ENCODE measurements at regions not wholly inside any gene's neighbourhood (a gene's known extent, or its start where the extent isn't known, plus 50 kb on each side); places are given as distances from the start of the nearest gene placed in this dataset.

- no peaks in the 10 kb centered on the region for H3K36me3 ChIP-seq
- H3K9me3 ChIP-seq, result no peaks in the 10 kb centered on the region
- 47 to 65% methylated on average over 7 of the region's 7 CpGs for WGBS, 2 donors (ENCODE audit: low coverage in 1 of 2)
- peak overlapping the region in 1 of 4 donors; percentile 15 for H3K27ac ChIP-seq
- H3K27me3 ChIP-seq, result no peaks in the 10 kb centered on the region
- H3K4me3 ChIP-seq, result no peak overlapping the region
- TF ChIP-seq EP300 (IDR thresholded peaks at IDR 0.05) (no peak), POLR2AphosphoS5 (IDR thresholded peaks at IDR 0.05) (no peak), POLR2A (IDR thresholded peaks at IDR 0.05) (no peak), CTCF (IDR thresholded peaks at IDR 0.05) (no peak)
- H3K4me1 ChIP-seq, result peaks cover 0 to 8% (median 0%) of the 10 kb centered on the region in 3 donors
- no peak for ATAC-seq
Observed at GRCh38 chr13:34617473-34618083, 324.5 kb upstream of the NBEA start.

- Histone ChIP-seq H3K4me3 (no peak overlapping the region), H3K27me3 (no peaks in the 10 kb centered on the region), H3K36me3 (no peaks in the 10 kb centered on the region), H3K4me1 (peaks cover 0 to 8% (median 0%) of the 10 kb centered on the region in 3 donors), H3K27ac (no peak overlapping the region), H3K9me3 (no peaks in the 10 kb centered on the region)
- ATAC-seq, result no peak
- TF ChIP-seq POLR2A (IDR thresholded peaks at IDR 0.05) (no peak), EP300 (IDR thresholded peaks at IDR 0.05) (no peak), POLR2AphosphoS5 (IDR thresholded peaks at IDR 0.05) (no peak), CTCF (IDR thresholded peaks at IDR 0.05) (no peak)
- 86 to 94% methylated on average over 5 of the region's 5 CpGs for WGBS, 2 donors (ENCODE audit: low coverage in 1 of 2)
Observed at GRCh38 chr13:34618654-34619053, 323.4 kb upstream of the NBEA start.

- no peak for ATAC-seq
- H3K27me3 ChIP-seq, result no peaks in the 10 kb centered on the region
- H3K27ac ChIP-seq, result no peak overlapping the region
- no peak for TF ChIP-seq POLR2A (IDR thresholded peaks at IDR 0.05)
- TF ChIP-seq EP300 (IDR thresholded peaks at IDR 0.05), result no peak
- no peak for TF ChIP-seq POLR2AphosphoS5 (IDR thresholded peaks at IDR 0.05)
- TF ChIP-seq CTCF (IDR thresholded peaks at IDR 0.05), result no peak
- H3K4me1 ChIP-seq, result peaks cover 0 to 8% (median 0%) of the 10 kb centered on the region in 3 donors
- H3K36me3 ChIP-seq, result no peaks in the 10 kb centered on the region
- H3K4me3 ChIP-seq, result no peak overlapping the region
- WGBS, 2 donors (ENCODE audit: low coverage in 1 of 2), result 76 to 80% methylated on average over 5 of the region's 5 CpGs
- no peaks in the 10 kb centered on the region for H3K9me3 ChIP-seq
Observed at GRCh38 chr13:34619326-34619725, 322.7 kb upstream of the NBEA start.

DNA sequence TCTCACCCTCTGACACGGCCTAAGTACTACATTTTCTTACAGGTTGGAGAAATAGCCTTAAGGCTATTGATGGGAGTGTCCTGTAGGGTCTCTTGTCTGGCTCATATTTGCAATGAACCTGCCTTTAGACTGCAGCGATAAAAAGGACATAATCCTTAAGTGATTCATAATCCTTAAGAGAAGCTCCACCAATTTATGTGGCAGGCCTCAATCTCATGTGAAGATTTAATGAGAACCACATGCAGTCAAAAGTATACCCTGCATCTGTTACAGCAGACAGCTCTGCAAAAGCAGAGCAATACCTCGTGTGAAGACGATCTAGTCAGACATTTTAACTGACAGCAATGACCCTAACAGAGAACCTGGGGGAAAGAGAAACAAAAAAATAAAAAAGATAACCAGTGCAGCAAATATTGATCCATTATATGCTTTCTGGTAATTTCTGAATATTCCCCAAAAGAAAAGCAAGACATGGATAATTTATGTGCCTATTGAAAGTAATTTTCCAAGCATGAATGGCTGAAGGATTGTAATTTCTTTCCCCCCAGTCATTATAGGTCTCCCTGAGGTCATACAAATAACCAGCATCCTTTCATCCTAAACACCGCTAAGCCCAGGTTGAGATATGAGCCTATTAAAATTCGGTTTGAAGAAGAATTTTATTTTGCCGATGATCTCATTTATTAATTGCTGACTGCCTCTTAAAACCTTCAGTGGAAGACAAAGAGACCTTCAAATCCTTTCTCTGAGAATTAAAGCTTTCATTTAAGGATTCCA lies 321.8 kb upstream of the NBEA start:
- Histone ChIP-seq H3K4me1 (peaks cover 0 to 8% (median 0%) of the 10 kb centered on the region in 3 donors), H3K4me3 (no peak overlapping the region), H3K9me3 (no peaks in the 10 kb centered on the region), H3K36me3 (no peaks in the 10 kb centered on the region), H3K27ac (no peak overlapping the region), H3K27me3 (no peaks in the 10 kb centered on the region)
- 72 to 78% methylated on average over 7 of the region's 7 CpGs for WGBS, 2 donors (ENCODE audit: low coverage in 1 of 2)
- TF ChIP-seq POLR2AphosphoS5 (IDR thresholded peaks at IDR 0.05), result no peak
- TF ChIP-seq EP300 (IDR thresholded peaks at IDR 0.05), result no peak
- TF ChIP-seq CTCF (IDR thresholded peaks at IDR 0.05), result no peak
- no peak for TF ChIP-seq POLR2A (IDR thresholded peaks at IDR 0.05)
- no peak for ATAC-seq

DNA sequence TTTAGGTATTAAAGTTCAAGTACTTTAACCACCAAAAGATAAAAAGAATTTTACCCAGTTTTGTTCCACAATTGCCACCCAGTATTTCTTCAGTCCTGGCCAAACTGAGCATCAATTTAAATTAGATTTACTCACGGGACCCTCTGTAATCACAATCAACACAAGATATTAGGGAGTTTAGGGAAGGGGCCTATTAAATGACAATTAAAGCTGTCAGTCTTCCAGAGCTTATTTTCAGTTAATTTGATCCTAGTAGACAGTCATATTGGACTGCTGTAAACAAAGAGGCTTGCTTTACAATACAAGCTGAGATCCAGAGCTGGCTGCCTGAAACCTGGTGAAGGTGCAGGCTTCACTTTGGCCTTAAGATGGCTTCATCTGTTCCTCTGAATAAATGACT lies 321.2 kb upstream of the NBEA start:
- TF ChIP-seq CTCF (IDR thresholded peaks at IDR 0.05) (no peak), EP300 (IDR thresholded peaks at IDR 0.05) (no peak), POLR2AphosphoS5 (IDR thresholded peaks at IDR 0.05) (no peak), POLR2A (IDR thresholded peaks at IDR 0.05) (no peak)
- 79 to 100% methylated on average over 1 of the region's 1 CpG for WGBS, 2 donors (ENCODE audit: low coverage in 1 of 2)
- Histone ChIP-seq H3K4me3 (no peak overlapping the region), H3K27ac (no peak overlapping the region), H3K9me3 (no peaks in the 10 kb centered on the region), H3K4me1 (peaks cover 0 to 8% (median 0%) of the 10 kb centered on the region in 3 donors), H3K27me3 (no peaks in the 10 kb centered on the region), H3K36me3 (no peaks in the 10 kb centered on the region)
- no peak for ATAC-seq

Data from gastroesophageal sphincter (tissue), 4 donors.